SK-N-SH treated with all-trans-retinoic acid at 6 μM for 48 hours (cell line): ENCODE measurements at regions not wholly inside any gene's neighbourhood (a gene's known extent, or its start where the extent isn't known, plus 50 kb on each side); places are given as distances from the start of the nearest gene placed in this dataset.
A peak's percentile ranks its signal among the peaks of the same experiment; 100 is the strongest.

Experiments used
- ATAC-seq: fragments of 200-7000 bp; cut with Tn5 transposase; 3 replicates; pipeline ENCODE4 v1.9.1; 2020; ENCODE audit warnings: mild to moderate bottlenecking, moderate library complexity
- ARNTL ChIP-seq: fragments of 450-650 bp; formaldehyde crosslinking; IDR thresholded peaks from 2 replicates; pipeline ENCODE4 v1.5.0; 2020; ENCODE audit warnings: low read depth, mild to moderate bottlenecking, moderate library complexity, borderline replicate concordance
- BACH2 ChIP-seq: fragments of 250-450 bp; sonication (Bioruptor Pico); IDR thresholded peaks from 2 replicates; pipeline ENCODE4 v1.9.0; 2021; ENCODE audit warnings: mild to moderate bottlenecking, borderline replicate concordance
- CREB5 ChIP-seq: fragments of 250-450 bp; sonication (Bioruptor Pico); IDR thresholded peaks from 2 replicates; pipeline ENCODE4 v1.5.1; 2020; ENCODE audit warnings: low read depth, mild to moderate bottlenecking, moderate library complexity
- CSRNP3 ChIP-seq: fragments of 250-450 bp; sonication (Bioruptor Pico); IDR thresholded peaks from 2 replicates; pipeline ENCODE4 v1.5.1; 2021; ENCODE audit warnings: mild to moderate bottlenecking, moderate library complexity
- ESRRG ChIP-seq: fragments of 250-450 bp; sonication (Bioruptor Pico); IDR thresholded peaks from 2 replicates; pipeline ENCODE4 v1.6.1; 2021; ENCODE audit warnings: mild to moderate bottlenecking
- GLIS3 ChIP-seq: fragments of 250-450 bp; sonication (Bioruptor Pico); IDR thresholded peaks from 2 replicates; pipeline ENCODE4 v1.5.0; 2020; ENCODE audit warnings: mild to moderate bottlenecking, moderate library complexity
- ISL1 ChIP-seq: fragments of 250-450 bp; sonication (Bioruptor Pico); IDR thresholded peaks from 2 replicates; pipeline ENCODE4 v2.1.2; 2022; ENCODE audit warnings: mild to moderate bottlenecking, moderate library complexity
- OSR1 ChIP-seq: fragments of 250-450 bp; sonication (Bioruptor Pico); IDR thresholded peaks from 2 replicates; pipeline ENCODE4 v1.8.0; 2022; ENCODE audit warnings: moderate library complexity, mild to moderate bottlenecking, inconsistent platforms
- PATZ1 ChIP-seq: fragments of 250-450 bp; sonication (Bioruptor Pico); IDR thresholded peaks from 2 replicates; pipeline ENCODE4 v1.8.0; 2020; ENCODE audit warnings: mild to moderate bottlenecking, moderate library complexity, borderline replicate concordance
- POU6F1 ChIP-seq: fragments of 250-450 bp; sonication (Bioruptor Pico); IDR thresholded peaks from 2 replicates; pipeline ENCODE4 v1.8.0; 2021; ENCODE audit warnings: low read depth, mild to moderate bottlenecking, moderate library complexity, borderline replicate concordance
- PPARA ChIP-seq: fragments of 250-450 bp; sonication (Bioruptor Pico); IDR thresholded peaks from 2 replicates; pipeline ENCODE4 v1.5.0; 2020; ENCODE audit warnings: mild to moderate bottlenecking, borderline replicate concordance
- RARB ChIP-seq: fragments of 250-450 bp; sonication (Bioruptor Pico); IDR thresholded peaks from 2 replicates; pipeline ENCODE4 v1.8.0; 2021; ENCODE audit warnings: mild to moderate bottlenecking, moderate library complexity
- SNAI2 ChIP-seq: fragments of 250-450 bp; sonication (Bioruptor Pico); IDR thresholded peaks from 2 replicates; pipeline ENCODE4 v1.5.0; 2020; ENCODE audit warnings: mild to moderate bottlenecking, moderate library complexity
- TCF4 ChIP-seq: fragments of 250-450 bp; sonication (Bioruptor Pico); IDR thresholded peaks from 2 replicates; pipeline ENCODE4 v1.8.0; 2021; ENCODE audit warnings: mild to moderate bottlenecking, moderate library complexity, borderline replicate concordance
- TOX ChIP-seq: fragments of 250-450 bp; sonication (Bioruptor Pico); IDR thresholded peaks from 2 replicates; pipeline ENCODE4 v1.8.0; 2021; ENCODE audit warnings: mild to moderate bottlenecking, moderate library complexity, borderline replicate concordance
- TSHZ2 ChIP-seq: fragments of 250-450 bp; sonication (Bioruptor Pico); IDR thresholded peaks from 2 replicates; pipeline ENCODE4 v1.5.0; 2020; ENCODE audit warnings: mild to moderate bottlenecking, moderate library complexity
- ZC3H10 ChIP-seq: fragments of 250-450 bp; sonication (Bioruptor Pico); IDR thresholded peaks from 2 replicates; pipeline ENCODE4 v1.5.1; 2021; ENCODE audit warnings: mild to moderate bottlenecking, moderate library complexity
- ZFP3 ChIP-seq: fragments of 250-450 bp; sonication (Bioruptor Pico); IDR thresholded peaks from 2 replicates; pipeline ENCODE4 v1.5.0; 2020; ENCODE audit warnings: mild to moderate bottlenecking, moderate library complexity
- ZNF565 ChIP-seq: fragments of 450-650 bp; formaldehyde crosslinking; conservative IDR thresholded peaks from 2 replicates; pipeline ENCODE4 v1.5.0; 2020; ENCODE audit warnings: low read depth, mild to moderate bottlenecking, moderate library complexity
- ZNF70 ChIP-seq: fragments of 450-650 bp; formaldehyde crosslinking; IDR thresholded peaks from 2 replicates; pipeline ENCODE4 v1.5.0; 2020; ENCODE audit warnings: mild to moderate bottlenecking, moderate library complexity
- ZNF8 ChIP-seq: fragments of 450-650 bp; formaldehyde crosslinking; IDR thresholded peaks from 2 replicates; pipeline ENCODE4 v1.5.0; 2020; ENCODE audit warnings: mild to moderate bottlenecking, moderate library complexity

- TF ChIP-seq POU6F1 (CRISPR knock-in tag): no peak
- TF ChIP-seq PATZ1 (CRISPR knock-in tag): no peak
- no peak for TF ChIP-seq TCF4 (CRISPR knock-in tag)
- TF ChIP-seq OSR1 (CRISPR knock-in tag): no peak
- no peak for TF ChIP-seq ESRRG (CRISPR knock-in tag)
- TF ChIP-seq RARB (CRISPR knock-in tag): no peak
Measured at GRCh38 chr14:71591929-71592328, 340.3 kb upstream of the RGS6 start (continued).

- ATAC-seq: no peak
- TF ChIP-seq ZFP3 (CRISPR knock-in tag): no peak
- TF ChIP-seq POU6F1 (CRISPR knock-in tag): no peak
- TF ChIP-seq CREB5 (CRISPR knock-in tag): no peak
Measured at GRCh38 chr14:71592361-71592760, 339.9 kb upstream of the RGS6 start.

- TF ChIP-seq TCF4 (CRISPR knock-in tag): no peak
- no peak for TF ChIP-seq ARNTL (CRISPR knock-in tag)
- no peak for TF ChIP-seq ZNF8 (CRISPR knock-in tag)
- TF ChIP-seq ZC3H10 (CRISPR knock-in tag): no peak
- TF ChIP-seq OSR1 (CRISPR knock-in tag): no peak
- no peak for TF ChIP-seq ESRRG (CRISPR knock-in tag)
- TF ChIP-seq ZNF565 (CRISPR knock-in tag): no peak
- TF ChIP-seq ZNF70: no peak
- TF ChIP-seq ISL1 (CRISPR knock-in tag): no peak
- no peak for TF ChIP-seq TOX (CRISPR knock-in tag)
- no peak for TF ChIP-seq TSHZ2 (CRISPR knock-in tag)
- no peak for ATAC-seq
Measured at GRCh38 chr14:71593966-71594365, 338.3 kb upstream of the RGS6 start.

GRCh38 chr14:71594821-71595220 is 337.4 kb upstream of the RGS6 start:
- ATAC-seq: peak; percentile 66
- TF ChIP-seq CSRNP3 (CRISPR knock-in tag) (no peak), ZNF565 (CRISPR knock-in tag) (no peak), POU6F1 (CRISPR knock-in tag) (no peak), PPARA (CRISPR knock-in tag) (no peak), GLIS3 (CRISPR knock-in tag) (no peak), OSR1 (CRISPR knock-in tag) (no peak), SNAI2 (CRISPR knock-in tag) (no peak), BACH2 (no peak), TCF4 (CRISPR knock-in tag) (no peak), CREB5 (CRISPR knock-in tag) (no peak)
